NCI-H345 treated with DMSO at 0.1 percent for 48 hours (cell line): ENCODE measurements at regions not wholly inside any gene's neighbourhood (a gene's known extent, or its start where the extent isn't known, plus 50 kb on each side); places are given as distances from the start of the nearest gene placed in this dataset.
A peak's percentile ranks its signal among the peaks of the same experiment; 100 is the strongest.

ENCODE experiments used
- DNase-seq: peaks from one replicate; lab custom pipeline; 2025; ENCODE audit not compliant: unreplicated experiment; lab: John Stamatoyannopoulos, UW

GRCh38 chr9:4386819-4387218, 87.0 kb upstream of the GLIS3 start:
- no peak for DNase-seq

DNA sequence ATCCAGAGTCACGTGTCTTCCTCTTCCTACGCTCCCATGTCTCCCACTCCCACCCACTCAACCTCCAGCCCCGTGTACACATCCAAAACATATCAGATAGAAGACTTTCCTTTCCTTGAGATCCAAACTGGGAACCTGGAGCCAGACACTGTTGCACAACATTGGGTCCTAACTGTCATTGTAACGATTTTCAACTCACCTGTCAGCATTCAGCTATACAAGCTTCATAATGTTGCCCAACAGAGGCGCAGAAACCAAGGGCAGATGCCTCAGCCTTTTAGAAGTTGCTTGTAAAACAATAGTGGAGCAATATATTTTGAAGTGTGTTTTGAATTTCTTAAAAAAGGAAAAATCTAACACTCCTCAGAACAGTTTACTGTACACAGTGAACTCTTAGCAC, 84.9 kb upstream of the GLIS3 start:
- no peak for DNase-seq

- peak; percentile 28 for DNase-seq
Measured at GRCh38 chr9:4382722-4383317, 83.0 kb upstream of the GLIS3 start.

GRCh38 chr9:4381744-4382143, 81.9 kb upstream of the GLIS3 start:
- DNase-seq = no peak

GRCh38 chr9:4380406-4380805, 80.5 kb upstream of the GLIS3 start:
- DNase-seq = no peak

DNA sequence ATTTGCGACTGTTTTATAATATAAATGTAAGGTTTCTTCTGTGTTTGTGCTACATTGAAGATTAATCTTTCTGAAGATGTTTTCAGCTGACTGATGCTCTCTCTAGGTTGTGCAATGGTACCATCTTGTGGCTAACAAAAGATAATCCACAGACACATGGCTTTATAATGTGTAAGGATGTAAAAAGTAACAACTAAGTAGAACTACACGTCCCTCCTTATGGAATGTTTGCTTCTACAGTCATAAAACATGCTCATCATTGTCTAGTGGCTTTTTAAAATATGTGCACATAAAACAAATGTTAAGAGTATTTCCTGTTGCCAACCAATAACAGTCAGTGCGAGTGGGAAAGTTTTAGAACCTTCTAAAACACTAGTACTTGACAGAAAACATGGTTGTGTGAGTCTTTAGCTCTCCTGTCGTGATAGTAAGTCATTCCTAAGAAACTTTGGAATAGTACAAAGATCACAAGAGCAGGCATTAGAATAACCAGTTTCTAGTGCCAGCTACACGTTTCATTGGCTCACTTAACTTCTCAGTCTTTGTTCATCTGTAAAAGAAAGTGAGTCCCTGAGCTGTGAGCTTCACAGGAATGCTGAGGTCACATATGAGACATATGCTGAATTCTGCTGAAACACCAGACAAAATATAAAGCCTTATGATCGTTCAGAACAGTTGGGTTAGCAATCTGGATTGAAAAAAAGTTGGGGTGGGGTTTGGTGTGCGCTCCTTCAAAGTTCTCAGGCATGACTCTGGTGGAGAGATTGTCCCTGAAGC, 75.7 kb upstream of the GLIS3 start:
- DNase-seq = no peak

- no peak for DNase-seq
Measured at GRCh38 chr9:4371108-4371507, 71.2 kb upstream of the GLIS3 start.

- no peak for DNase-seq
Measured at GRCh38 chr9:4370501-4370900, 70.6 kb upstream of the GLIS3 start.

GRCh38 chr9:4366591-4367330, 66.9 kb upstream of the GLIS3 start:
- DNase-seq = peak; percentile 8

GRCh38 chr9:4365055-4365454, 65.2 kb upstream of the GLIS3 start:
- no peak for DNase-seq

GRCh38 chr9:4362281-4362680, 62.4 kb upstream of the GLIS3 start:
- DNase-seq = no peak

DNA sequence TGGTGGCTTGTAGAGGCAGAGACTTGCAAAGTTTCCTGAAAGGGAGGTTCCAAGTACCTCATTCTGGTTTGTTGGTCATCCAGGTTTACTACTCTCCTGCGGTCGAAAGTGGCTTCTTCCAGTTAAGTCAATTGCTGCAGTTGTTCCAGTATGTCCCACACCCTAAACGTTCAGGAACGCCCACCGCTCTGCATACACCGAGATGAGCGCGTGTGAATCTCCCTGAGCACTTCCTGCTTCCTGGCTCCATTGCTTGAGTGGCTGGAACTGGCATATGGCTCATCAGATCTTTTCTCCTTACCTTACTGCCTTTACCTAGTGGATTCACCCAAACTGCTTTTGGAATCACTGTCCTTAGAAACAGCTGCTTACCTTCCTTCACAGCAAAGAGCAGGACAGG, 59.1 kb upstream of the GLIS3 start:
- DNase-seq = no peak

DNA sequence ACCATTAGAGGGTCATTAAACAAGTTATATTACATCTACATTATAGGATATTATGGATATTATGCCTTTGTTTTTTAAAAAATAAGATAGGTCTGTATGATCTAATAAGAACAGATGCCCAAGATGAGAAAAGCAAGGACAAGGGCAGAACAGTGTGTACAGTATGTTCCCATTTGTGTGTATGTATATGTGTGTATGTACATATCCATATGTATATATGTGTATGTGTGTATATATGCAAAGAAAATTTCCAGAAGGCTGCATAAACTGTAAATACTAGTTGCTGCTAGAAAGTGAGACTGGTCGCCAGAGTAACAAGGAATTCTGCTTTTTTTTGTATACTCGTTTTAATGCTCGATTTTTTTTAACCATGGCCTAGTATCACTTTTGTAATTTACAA, 58.1 kb upstream of the GLIS3 start:
- DNase-seq = no peak

DNA sequence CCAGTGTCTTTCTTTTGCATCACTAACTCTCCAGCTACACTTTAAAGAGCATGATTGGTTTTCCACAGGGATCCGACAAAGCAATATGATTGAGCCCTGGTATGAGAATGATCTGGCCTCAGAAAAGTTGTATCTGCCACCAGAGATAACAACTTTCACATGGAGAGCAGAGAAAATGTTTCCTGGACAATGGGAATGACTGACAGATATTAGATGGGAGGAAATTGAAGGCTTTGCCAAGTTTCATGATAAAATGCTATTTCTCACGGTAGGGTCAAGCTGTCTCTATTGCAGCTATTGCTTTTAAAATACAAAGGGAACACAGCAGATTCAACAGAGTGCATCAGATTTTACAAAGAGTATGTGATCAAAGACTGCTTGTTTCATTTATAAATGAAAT, 56.4 kb upstream of the GLIS3 start:
- DNase-seq = no peak

- DNase-seq = no peak
Measured at GRCh38 chr9:4353236-4353635, 53.4 kb upstream of the GLIS3 start.

GRCh38 chr9:4349816-4350418, 50.0 kb upstream of the GLIS3 start:
- DNase-seq = no peak
